ENCODE measurements at regions not wholly inside any gene's neighbourhood (a gene's known extent, or its start where the extent isn't known, plus 50 kb on each side); places are given as distances from the start of the nearest gene placed in this dataset.

GRCh38 chr13:74450964-74451363 lies 316.8 kb upstream of the KLF12 start:
- TF ChIP-seq CTCF (IDR thresholded peaks at IDR 0.05; ENCODE audit: control insufficient read depth, insufficient read depth, low read depth, low read length, missing control alignments) = no peak
- DNase-seq (ENCODE audit: low read depth) = no peak
- H3K4me3 ChIP-seq (ENCODE audit: control insufficient read depth, low read depth, low read length) = no peak overlapping the region

GRCh38 chr13:74450525-74450845 lies 316.3 kb upstream of the KLF12 start:
- no peak overlapping the region for H3K4me3 ChIP-seq (ENCODE audit: control insufficient read depth, low read depth, low read length)
- TF ChIP-seq CTCF (IDR thresholded peaks at IDR 0.05; ENCODE audit: control insufficient read depth, insufficient read depth, low read depth, low read length, missing control alignments) = no peak
- DNase-seq (ENCODE audit: low read depth) = no peak

GRCh38 chr13:74449811-74450524 lies 315.8 kb upstream of the KLF12 start:
- no peak for DNase-seq (ENCODE audit: low read depth)
- H3K4me3 ChIP-seq (ENCODE audit: control insufficient read depth, low read depth, low read length) = no peak overlapping the region
- TF ChIP-seq CTCF (IDR thresholded peaks at IDR 0.05; ENCODE audit: control insufficient read depth, insufficient read depth, low read depth, low read length, missing control alignments) = no peak

GRCh38 chr13:74444864-74445479 lies 310.8 kb upstream of the KLF12 start:
- TF ChIP-seq CTCF (IDR thresholded peaks at IDR 0.05; ENCODE audit: control insufficient read depth, insufficient read depth, low read depth, low read length, missing control alignments) = no peak
- no peak for DNase-seq (ENCODE audit: low read depth)
- H3K4me3 ChIP-seq (ENCODE audit: control insufficient read depth, low read depth, low read length) = no peak overlapping the region

DNA sequence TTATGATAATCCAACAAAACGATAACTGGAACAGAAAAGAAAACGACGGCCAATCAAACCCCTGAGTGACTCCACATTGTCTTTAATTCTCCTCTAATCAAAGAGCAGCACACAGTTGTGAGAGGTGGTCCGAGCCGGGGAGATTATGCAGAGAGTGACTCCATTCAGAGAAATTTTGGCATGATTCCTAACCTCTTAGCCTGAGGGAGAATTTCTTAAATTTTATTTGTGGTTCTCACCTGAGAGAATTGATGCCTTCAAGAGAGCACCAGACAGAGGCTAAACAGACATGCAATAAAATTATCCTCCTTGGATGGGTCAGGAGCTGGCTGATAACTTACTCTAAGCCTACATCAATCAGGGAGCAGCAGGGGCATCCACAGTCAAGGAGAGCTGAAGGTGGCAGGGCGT lies 310.0 kb upstream of the KLF12 start:
- no peak overlapping the region for H3K4me3 ChIP-seq (ENCODE audit: control insufficient read depth, low read depth, low read length)
- no peak for TF ChIP-seq CTCF (IDR thresholded peaks at IDR 0.05; ENCODE audit: control insufficient read depth, insufficient read depth, low read depth, low read length, missing control alignments)
- DNase-seq (ENCODE audit: low read depth) = no peak

DNA sequence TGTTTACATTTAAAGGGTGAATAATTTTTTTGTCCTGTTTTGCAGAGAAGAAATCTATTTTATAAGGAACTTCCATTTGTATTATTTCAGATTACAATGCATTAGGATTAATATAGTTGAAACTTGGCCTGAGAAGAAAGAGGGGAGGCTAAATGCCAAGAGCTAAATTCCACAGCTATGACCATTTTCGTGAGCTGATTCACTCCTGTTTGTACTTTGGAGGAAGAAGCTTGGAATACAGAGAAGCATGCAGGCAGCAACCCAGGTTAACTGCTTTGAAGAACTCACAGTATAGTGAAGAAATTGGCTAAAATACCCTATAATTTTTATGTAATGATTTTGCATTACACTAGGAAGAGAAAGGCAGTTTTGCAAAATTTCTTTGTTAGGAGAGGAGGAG lies 309.4 kb upstream of the KLF12 start:
- no peak overlapping the region for H3K4me3 ChIP-seq (ENCODE audit: control insufficient read depth, low read depth, low read length)
- no peak for TF ChIP-seq CTCF (IDR thresholded peaks at IDR 0.05; ENCODE audit: control insufficient read depth, insufficient read depth, low read depth, low read length, missing control alignments)
- DNase-seq (ENCODE audit: low read depth) = peak; percentile 52
